CD4-positive, alpha-beta T cell treated with Interleukin-21 for 1 hour (primary cell): ENCODE measurements at regions not wholly inside any gene's neighbourhood (a gene's known extent, or its start where the extent isn't known, plus 50 kb on each side); places are given as distances from the start of the nearest gene placed in this dataset.
"Not testable (repeated sequence)": the region's sequence is repeated elsewhere in the genome, so short reads cannot be mapped to it uniquely, and the experiment has no call there.

Source experiments
- DNase-seq: peaks from one replicate; pipeline ENCODE4 v3.0.0-alpha.2; 2020

DNA sequence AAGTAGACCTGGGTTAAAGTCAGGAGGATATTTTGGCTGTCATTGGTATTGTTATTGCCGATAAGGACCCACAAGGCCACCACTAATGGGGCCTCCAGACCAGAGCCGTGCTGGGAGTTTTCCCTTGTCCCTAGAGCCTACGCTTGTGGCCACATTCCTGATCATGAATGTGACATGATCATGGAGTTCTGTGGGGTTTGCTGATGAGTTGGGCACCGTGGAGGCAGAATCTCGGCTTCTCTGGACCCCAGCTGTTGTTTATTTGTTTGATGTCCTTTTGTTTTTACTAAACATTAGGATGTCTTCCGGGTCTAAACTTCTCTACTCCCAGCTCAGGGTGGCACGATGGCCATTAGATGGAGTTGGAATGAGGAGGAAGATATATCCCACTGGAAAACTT is 74.9 kb upstream of the TMPRSS2 start:
- no peak for DNase-seq

DNA sequence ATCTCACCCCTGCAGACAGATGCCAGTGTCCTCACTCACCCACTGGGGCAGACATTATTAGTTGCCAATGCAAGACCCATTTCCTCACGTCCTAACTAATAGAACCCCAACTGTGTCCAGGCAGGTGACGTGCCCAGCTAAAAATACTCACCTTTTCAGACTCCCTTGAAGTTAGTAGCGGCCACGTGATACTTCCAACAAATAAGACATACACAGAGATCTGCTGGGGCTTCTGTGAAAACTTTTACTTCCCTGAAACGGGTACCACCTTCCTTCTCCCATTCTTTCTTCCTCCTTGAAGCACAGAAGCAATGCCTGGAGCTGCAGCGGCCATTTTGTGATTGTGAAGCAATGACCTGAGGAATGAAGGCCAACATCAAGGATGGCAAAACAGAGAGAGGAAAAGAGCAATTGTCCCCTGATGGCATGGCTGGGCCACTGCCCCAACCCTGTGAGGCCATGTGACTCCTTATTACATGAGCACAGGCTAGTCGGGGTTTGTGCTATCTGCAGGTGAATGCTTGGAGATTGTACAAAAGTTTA is 74.4 kb upstream of the TMPRSS2 start:
- no peak for DNase-seq

DNA sequence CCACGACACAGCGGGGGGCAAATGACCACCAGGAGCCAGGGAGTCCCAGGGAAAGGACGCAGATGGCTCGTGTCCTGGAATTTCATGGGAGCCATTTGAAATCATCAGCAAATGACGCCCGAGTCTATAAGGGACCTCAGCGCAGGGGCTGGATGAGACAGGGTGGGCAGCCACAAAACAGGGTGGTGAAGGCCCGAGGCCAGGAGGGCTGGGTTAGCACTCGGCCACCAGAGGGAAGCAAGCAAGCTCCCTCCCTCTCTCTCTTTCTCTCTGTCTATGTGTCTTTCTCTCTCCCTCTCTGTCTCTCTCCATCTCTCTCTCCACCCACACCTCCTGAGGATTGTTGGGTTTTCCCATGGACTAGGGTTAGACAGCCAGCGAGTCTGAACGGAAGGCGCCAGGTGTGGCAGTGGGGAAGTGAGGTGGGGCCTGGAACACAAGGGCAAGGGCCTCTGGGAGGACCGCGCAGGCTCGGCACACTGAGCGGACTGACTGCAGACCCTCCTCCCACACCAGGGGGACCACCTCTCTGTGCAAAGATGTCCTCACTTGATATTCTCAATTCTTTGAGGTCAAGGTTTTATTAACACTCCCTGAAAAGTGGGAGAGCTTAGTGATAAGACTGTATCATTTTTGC is 73.8 kb upstream of the TMPRSS2 start:
- no peak for DNase-seq

DNA sequence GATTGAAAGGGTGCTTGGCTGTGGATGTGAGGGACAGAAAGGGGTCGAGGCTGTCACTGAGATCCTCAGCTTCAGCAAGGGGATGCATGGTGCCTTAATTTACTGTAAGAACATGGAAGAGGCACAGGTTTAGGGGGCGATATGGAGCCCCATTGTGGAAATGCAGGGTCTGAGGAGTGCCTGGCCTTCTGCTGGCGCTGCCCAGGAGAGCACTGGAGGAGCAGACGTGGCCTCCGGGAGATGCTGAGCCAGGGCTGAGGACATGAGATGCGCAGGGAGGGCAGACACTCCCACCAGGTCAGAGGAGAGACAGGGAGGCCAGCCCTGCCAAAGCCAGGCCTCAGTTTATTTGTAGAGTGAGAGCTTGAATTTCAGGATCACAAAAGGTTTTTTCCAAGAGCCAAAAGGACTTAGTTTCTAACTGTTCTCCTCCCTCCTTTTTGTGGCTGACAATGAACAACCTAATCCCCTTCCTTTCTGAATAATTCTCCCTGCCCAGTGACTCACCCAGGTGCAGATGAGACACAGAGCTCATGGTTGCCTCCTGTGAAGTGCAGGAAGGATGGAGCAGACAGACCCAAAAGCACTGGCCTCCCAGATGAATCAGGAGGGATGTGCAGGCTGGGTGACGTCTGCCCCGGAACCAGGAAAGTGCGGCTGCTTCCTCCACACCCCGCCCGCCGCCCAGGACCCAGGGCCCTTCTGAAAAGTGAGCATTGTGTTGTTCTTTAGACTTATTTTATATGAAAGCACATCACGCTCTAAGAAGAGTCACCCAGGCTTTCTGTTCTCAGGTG is 73.0 kb upstream of the TMPRSS2 start:
- no peak for DNase-seq

DNA sequence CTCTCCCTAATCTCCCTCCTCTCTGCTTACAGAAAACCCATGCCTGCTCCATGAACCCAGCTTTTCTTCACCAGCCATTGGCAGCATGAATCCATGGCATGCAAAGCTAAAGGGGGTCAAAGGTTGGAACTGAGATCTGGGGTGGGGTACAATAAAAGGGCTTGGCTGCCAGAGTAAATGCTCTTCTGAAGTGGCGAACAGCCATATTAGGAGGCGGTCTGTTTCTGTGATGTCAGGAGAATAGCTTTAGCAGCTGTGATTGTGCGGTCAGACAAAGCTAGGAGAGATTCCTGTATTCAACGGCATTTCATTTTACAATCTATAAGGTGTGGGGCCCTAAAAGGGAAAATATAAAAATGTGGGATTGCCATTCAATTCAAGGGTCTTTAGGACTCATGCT is 71.7 kb upstream of the TMPRSS2 start:
- no peak for DNase-seq

DNA sequence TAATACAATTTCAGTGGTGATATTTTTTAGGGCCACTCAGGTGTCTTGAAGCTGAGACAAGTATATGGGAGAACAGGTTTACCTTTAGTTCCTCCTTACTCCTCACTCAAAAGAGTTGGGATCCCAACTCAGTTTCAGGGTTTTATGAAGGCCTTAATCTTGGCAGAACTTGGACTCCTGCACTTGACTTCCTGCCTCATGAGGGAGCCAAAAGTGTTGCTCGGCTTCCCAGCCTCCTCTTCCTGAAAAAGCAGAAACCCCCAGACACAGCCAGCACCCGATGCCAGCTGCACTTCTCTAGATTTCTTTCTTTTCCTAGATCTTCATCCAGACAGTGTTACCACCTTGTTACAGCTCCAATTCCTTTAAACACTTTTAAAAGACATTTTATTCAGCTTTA is 70.8 kb upstream of the TMPRSS2 start:
- no peak for DNase-seq

DNA sequence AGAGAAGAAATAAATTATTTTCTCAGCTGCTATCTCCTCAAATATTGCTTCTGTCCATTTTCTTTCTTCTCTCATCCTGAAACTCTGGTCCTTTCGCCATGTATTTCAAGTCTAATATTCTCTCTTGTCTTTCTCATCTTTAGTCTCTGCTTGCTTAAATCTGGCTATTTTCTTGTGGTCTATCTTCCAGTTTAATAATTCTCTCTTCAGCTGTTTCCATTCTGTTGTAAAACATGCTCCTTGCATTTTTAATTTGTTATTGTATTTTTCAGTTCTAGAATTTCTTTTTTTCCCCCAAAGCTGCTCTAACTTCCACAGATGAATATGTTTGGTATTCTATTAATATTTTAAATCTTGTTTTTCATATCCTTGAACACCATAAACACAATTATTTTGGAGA is 70.1 kb upstream of the TMPRSS2 start:
- no peak for DNase-seq

DNA sequence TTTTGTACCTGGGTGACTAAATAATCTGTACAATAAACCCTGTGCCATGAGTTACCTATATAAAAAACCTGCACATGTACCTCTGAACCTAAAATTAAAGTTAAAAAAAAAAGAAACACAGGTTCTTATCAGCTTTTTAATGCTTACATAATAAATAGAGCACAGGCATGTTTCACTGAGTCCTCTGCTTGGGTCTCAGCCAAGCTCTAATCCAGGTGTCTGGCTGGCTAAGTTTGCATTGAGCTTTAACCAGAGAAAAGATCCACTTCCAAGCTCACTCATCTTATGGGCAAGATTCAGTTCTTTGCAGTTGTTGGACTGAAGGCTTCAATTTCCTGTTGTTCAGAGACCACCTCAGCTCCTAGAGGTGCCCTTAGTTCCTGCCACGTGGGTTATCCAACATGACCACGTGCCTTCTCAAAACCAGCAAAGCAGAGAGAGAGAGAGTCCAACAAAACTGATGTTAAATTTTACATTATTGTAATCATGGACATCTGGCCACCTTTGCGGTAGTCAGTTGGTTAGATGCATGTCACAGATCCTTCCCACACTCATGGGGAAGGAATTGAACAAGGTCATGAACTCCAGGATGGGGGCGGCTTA is 68.2 kb upstream of the TMPRSS2 start:
- DNase-seq: no peak

DNA sequence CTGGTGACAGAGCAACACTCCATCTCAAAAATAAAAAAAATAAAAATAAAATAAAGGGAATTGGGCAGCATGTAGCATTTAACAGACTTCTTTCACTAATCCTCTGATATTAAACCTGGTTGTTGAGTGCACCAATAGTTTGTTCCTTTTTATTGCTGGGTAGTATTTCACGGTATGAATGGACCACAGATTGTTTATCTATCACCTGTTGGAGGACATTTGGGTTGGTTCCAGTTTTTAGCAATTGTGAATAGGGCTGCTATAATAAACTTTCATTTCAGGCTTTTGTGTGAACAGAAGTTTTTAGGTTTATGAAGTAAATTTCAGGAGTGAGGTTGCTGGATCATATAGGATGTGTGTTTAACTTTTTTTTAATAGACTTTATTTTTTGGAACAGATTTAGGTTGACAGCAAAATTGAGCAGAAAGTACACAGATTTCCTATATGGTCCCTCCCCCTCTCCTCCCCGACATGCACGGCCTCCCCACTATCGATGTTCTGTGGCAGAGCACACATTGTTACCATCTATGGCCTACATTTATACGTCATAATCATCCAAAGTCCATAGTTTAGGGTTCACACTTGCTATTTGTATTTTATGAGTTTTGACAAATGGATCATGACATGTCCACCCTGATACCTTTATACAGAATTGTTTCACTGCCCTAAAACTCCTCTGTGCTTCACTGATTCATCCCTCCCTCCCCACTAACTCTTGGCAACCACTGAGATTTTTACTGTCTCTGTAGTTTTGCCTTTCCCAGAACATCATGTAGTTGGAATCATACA is 66.1 kb upstream of the TMPRSS2 start:
- no peak for DNase-seq

DNA sequence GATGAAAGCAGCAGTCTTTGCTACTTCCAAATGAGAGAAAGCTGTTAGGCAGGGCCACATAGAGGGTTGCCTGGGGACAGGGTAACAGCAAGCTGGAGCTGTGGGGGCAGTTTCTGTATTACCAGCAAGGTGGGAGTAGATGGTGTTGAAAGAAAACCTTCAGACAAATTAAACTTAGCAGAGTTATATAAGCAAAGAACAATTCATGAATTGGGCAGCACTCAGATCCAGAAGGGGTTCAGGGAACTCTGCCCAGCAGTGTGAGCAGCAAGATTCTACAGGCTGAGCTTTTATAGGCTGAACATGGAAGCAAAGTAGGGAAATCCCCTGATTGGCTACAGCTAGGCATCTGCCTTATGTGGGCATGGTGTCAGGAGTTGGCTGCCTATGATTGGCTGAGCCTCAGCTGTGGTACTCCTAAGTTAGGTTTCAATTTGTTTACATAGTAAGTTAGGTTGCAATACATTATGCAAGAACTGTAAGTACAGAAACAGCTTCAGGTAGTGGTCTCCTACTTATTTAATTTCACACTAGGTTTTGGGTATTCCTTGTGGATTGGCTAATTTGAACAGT is 64.1 kb upstream of the TMPRSS2 start:
- no peak for DNase-seq

DNA sequence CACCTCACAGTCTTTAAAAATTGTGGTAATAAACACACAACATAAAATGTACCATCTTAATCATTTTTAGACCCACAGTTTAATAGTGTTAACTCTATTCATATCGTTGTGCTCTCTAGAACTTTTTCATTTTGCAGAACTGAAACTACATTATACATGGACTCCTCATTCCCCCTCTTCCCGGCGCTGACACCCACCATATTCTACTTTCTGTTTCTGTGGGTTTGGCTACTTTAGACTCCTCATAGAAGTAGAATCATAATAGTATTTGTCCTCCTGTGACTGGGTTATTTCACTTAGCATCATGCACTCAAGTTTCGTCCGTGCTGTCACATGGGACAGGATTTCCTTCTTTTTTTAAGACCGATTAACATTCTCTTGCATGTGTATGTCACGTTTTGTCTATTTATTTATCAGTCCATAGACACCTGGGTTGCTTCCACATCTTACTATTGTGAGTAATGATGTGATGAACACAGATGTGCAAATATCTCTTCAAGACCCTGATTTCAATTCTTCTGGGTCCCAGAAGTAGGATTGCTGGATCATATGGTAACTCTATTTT is 62.9 kb upstream of the TMPRSS2 start:
- DNase-seq: no peak

DNA sequence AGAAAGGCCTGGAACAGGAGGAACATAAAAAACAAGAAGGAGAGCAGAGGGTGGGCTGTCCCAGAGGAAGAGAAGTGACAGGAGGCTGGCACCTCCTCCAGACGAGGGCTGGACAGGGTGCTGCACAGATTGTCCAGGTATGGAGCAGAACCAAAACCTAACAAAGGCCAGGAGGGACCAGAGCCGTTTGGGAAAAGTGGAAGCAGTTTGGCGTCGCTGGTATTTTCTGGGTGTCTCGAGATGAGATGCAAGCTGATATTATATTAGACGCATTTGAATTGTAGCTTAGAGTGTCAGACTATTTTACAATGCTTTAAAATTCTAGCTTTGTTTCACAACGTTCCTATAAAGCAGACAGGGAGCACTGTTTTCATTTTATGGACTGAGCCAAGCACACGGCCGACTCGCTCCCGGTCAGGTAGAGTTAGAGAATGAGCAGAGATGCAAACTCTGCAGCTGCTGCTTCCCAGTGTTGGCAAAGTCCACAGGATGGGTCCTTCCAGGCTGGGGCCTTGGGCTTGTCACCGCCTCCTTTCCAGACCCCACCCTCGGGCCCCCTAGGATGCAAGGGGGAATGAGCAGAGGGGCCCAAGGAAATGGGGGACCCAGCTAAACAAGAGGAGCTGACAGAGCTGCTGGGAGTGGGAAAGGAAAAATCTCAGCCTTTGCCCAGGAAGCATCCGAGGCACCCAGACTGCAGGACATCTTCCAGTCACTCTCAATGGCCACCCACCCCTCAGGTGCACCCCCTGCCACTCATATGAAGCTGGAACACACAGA is 60.8 kb upstream of the TMPRSS2 start:
- DNase-seq: no peak

DNA sequence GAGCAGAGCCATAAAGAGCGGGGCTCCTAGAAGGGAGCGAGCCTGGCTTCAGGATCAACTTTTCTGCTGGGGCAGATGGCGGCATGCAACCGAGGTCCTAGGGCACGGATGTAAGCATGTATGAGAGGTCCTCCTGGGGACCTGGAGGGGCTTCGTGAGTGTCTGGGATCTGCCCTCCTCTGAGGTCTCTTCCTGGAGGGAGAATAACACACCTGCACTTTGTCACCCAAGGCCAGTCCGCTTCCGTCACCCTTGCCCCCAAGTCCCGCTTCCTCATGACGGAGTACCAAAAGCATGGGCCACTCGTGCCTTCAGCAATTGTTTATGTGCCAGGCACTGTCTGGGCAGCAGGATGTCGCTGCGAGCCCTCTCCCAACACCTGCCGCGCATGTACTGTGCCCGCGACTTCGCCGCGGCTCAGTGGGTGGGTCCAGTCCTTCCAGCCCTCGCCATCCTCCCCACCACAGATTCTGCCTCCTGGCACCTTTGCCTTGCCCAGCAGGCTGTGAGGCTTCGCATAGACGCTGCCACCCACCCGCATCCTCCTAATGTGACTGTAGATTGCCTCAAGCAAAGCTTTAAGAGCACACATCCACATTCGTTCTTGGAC is 60.0 kb upstream of the TMPRSS2 start:
- no peak for DNase-seq

DNA sequence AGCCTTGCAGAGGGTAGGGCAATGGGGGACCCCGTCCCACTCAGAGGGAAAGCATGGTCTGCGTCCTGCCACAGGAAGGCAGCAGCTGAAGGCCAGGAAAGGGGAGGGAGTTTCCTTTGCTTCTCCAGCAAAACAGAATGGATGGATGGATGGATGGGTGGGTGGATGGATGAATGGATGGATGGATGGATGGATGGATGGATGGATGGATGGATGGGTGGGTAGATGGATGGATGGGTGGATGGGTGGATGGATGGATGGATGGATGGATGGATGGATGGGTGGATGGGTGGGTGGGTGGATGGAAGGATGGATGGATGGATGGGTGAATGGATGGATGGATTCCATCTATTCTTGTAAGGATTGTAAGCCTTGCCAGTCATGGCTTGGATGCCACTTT is 59.3 kb upstream of the TMPRSS2 start:
- DNase-seq: not testable (repeated sequence)

DNA sequence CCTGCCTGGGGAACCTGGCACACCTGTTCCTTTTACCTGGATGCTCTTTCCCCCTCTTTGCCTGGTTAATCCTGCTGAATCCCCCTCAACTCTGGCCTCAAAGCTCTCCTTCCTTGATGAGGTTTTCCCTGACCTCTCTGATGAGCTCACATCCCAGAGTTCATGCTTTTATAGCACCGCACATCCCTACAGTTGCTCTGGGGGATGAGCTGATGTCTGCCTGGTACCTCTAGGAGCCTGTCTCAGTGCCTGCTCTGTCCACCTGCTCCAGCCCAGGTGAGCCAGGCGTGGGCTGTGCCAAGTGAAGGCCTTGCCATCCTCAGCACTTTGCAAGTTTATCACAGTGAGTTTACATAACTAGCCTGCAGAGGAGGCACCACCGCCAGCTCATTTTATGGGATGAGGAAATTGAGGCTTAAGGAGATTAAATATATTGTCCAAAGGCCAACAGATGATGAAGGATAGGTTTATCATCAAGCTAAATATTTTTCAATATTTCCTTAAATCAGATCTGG is 58.6 kb upstream of the TMPRSS2 start:
- no peak for DNase-seq

DNA sequence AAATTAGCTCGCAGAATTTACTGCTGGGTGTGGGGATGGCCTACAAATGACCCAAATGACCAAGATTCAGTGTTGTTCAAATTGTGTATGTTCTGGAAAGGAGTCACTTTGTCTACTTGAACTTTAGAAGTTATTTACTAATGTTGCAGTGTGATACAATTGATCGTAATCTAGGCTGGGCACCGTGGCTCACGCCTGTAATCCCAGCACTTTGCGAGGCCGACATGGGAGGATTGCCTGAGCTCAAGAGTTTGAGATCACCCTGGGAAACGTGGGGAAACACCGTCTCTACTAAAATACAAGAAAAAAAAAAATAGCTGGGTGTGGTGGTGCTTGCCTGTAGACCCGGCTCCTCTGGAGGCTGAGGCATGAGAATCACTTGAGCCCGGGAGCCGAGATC is 57.6 kb upstream of the TMPRSS2 start:
- DNase-seq: no peak

DNA sequence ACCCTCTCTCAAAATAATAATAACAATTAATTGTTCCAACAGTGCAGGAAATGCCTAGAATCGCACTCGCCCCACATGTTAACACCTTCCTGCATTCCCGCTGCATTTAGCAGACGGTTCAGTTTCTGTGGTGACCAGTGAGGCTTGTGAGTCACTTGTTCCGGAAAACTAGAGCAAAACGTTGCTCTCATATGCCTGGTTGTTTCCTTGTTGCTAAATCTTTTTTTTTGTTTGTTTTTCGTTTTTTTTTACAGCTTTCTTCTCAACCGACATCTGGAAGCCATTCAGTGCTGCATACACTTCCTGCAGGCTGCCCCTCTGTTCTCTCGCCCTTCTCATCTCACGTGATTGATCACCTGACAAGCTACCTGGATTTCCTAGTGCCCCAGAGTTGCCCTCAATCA is 56.9 kb upstream of the TMPRSS2 start:
- DNase-seq: no peak

DNA sequence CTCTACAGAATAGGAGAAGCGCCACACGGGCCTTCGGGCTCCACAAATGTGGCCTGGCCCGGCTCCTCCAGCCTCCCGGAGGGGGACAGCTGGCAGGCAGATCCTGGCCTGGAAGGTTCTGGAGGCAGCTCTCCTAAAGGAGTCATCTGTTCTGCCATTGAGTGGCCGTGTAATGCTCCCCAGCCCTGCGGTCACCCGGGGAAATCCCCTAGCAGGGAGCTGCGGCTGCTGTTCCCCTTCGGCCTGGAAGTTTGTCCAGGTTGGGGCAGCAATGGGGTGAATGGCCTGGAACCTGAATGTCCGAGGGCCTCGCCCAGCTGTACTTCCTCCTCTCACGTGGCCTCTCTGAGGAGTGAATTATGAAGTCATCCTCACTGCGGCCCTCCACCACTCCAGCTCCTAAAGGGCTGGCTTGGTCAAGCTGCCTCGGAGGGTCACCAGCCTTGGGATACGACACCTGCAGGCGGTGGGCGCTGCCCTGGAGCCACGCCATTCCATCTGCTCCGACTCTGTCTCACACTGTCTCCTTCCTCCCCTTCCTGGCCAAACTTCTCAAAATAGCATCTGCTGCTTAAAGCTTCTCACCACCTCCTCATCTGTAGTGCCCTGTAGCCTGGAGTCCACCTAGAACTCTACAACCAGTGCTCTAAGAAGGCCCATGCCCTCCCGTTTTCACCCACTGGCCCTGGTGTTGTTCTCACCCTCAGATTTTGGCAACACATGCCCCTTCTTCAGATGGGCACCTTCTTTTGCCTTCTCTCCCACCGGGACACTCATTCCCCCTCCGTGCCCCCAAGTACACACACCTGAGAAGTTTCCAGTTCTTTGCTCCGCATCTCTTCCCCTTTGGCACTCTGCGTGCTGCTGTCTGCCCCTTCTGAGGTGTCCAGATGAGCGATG is 54.4 kb upstream of the TMPRSS2 start:
- DNase-seq: no peak

DNA sequence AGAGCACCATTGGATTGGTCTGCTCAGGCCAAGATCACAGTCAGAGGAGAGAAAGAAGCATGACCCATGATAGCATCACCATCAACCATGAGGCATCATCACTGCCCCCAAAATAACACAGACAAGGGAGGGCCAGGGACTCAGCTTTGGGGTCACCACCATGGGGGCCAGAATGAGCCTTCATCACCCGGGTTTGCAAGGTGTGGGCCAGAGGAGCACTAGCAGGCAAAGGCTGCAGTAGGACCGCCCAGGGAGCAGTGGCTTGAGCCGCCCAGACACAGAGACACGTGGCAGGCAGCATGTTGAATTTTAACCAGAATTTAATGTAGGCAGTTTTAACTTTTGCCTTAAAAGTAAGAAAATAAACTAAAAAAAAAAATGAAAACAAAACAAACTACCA is 53.7 kb upstream of the TMPRSS2 start:
- DNase-seq: no peak

DNA sequence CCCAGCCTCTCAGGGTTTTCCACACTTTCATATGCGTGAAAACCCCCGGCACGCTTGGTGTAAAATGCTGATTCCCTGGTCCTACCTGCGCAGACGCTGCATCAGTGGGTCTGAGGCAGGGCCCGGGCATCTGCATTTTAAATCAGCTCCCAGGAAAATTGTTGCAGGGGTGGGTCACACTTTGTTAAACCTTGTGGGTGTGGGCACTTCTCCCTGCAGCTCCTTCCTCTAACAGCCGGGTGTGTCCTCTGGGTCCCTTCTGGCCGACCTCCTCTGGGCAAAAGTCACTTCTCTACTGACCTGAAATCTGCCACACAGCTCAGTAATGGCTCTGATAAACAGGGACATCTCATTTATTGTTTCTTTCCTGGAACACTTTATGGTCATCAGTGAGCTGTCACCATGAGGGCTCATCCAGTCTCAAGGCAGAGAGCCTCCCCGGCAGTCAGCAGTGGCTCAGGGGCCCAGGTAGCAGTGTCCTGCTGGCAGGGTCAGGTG is 52.8 kb upstream of the TMPRSS2 start:
- no peak for DNase-seq
